GM12892 (cell line): ENCODE measurements at regions not wholly inside any gene's neighbourhood (a gene's known extent, or its start where the extent isn't known, plus 50 kb on each side); places are given as distances from the start of the nearest gene placed in this dataset.

Experiments used
- POLR2A ChIP-seq: IDR thresholded peaks from 2 replicates; pipeline ENCODE4 v1.6.1; 2011; ENCODE audit warnings: low read depth, low read length, control low read depth
- TAF1 ChIP-seq: IDR thresholded peaks from 2 replicates; pipeline ENCODE4 v1.6.1; 2011; ENCODE audit warnings: low read depth, mild to moderate bottlenecking, control low read depth, low read length, borderline replicate concordance

DNA sequence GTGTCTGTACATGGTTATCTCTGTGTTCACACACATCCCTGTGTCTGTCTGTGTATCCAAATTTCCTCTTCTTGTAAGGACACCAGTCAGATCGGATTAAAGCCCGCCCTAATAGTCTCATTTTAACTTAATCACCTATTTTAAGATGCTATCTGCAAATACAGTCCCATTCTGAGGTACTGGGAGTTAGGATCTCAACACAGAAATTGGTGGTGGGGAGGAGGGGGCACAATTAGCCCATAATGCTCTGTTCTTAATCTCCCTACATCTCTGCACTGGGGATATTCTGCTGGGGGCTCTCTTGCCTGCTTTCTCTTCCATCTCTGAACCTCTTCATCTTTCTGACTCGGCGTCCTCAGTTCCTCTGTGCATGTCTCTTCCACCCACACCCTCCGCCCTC lies 320.7 kb downstream of the CDC5L start:
- TF ChIP-seq TAF1 = no peak
- TF ChIP-seq POLR2A = no peak
